ENCODE measurements at regions not wholly inside any gene's neighbourhood (a gene's known extent, or its start where the extent isn't known, plus 50 kb on each side); places are given as distances from the start of the nearest gene placed in this dataset.

DNA sequence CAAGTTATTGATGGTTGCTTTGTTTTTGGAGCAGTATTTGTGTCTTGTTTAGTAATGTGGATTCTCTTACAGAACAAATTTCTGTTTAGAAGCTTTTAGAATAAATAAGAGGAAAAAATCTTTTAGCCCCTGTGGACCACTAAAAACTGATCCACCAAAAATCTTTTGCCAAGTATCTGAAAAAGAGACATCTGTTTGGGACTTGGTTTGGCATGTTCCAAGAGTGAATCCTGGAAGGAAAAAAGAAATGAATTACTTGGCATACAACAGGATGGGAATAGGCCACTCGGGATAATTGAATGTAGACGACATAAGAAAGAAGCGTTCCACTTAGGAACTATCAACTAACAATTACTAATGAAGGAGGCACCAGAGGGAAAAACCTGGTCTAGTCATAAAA, 1350.1 kb upstream of the C9orf72 start (continued):
- TF ChIP-seq, protein P1, sequence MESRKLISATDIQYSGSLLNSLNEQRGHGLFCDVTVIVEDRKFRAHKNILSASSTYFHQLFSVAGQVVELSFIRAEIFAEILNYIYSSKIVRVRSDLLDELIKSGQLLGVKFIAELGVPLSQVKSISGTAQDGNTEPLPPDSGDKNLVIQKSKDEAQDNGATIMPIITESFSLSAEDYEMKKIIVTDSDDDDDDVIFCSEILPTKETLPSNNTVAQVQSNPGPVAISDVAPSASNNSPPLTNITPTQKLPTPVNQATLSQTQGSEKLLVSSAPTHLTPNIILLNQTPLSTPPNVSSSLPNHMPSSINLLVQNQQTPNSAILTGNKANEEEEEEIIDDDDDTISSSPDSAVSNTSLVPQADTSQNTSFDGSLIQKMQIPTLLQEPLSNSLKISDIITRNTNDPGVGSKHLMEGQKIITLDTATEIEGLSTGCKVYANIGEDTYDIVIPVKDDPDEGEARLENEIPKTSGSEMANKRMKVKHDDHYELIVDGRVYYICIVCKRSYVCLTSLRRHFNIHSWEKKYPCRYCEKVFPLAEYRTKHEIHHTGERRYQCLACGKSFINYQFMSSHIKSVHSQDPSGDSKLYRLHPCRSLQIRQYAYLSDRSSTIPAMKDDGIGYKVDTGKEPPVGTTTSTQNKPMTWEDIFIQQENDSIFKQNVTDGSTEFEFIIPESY (IDR thresholded peaks at IDR 0.05; ENCODE audit: extremely low read depth, insufficient replicate concordance, low read length): no peak
- TF ChIP-seq SIN3A (IDR thresholded peaks at IDR 0.05; ENCODE audit: low read depth): no peak
- TF ChIP-seq CEBPB (IDR thresholded peaks at IDR 0.05; ENCODE audit: low read depth): no peak
- no peak for TF ChIP-seq ZNF274 (IDR thresholded peaks at IDR 0.05; ENCODE audit: low read depth, low read length)
- TF ChIP-seq EZH2 (IDR thresholded peaks at IDR 0.05): no peak
- no peak for TF ChIP-seq TCF7L2 (IDR thresholded peaks at IDR 0.05; ENCODE audit: borderline replicate concordance, extremely low read depth, insufficient read depth, insufficient read length)
- no peak for TF ChIP-seq POLR2AphosphoS5 (IDR thresholded peaks at IDR 0.05; ENCODE audit: low read depth, low read length)

DNA sequence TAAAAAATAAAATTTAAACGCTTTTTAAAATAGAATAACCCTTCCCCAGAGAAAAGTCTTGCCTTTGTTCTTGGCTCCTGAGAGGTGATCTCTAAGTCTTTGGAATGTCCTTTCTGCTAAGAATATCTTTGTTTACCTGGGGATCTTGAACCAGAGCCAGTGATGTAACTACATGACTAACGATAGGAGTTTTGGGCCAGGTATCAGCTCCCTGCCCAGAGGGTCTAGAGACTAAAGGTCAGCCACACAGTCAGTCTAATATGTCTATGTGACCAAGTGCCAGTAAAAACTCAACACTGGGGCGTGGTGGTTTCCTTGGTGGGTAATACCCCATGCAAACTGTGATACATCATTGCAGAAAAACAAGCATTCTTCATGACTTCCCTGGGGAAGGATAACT, 1351.9 kb upstream of the C9orf72 start:
- no peaks in the 10 kb centered on the region for H3K9me2 ChIP-seq (ENCODE audit: insufficient read depth)
- no peaks in the 10 kb centered on the region for H3K9me3 ChIP-seq (ENCODE audit: control insufficient read depth in 1 of 2, insufficient read depth in 1 of 2, low read depth in 1 of 2, low read length in 2 of 2)
- H2AFZ ChIP-seq (ENCODE audit: low read depth, low read length, poor library complexity, severe bottlenecking): no peak overlapping the region
- no peaks in the 10 kb centered on the region for H3K27me3 ChIP-seq (ENCODE audit: insufficient read depth, low read length)
- CTCF ChIA-PET: no interaction called here
- no TSS peak for BruUV-seq (replicated peaks)
- no peak overlapping the region for H3K4me3 ChIP-seq (replicated peaks in 1 of 2; ENCODE audit: low read depth in 1 of 2, low read length in 2 of 2)
- no peaks in the 10 kb centered on the region for H3K79me2 ChIP-seq (ENCODE audit: insufficient read depth, low read length)
- H3K9ac ChIP-seq (ENCODE audit: low read length): no peak overlapping the region
- H3K4me1 ChIP-seq (ENCODE audit: control insufficient read depth in 1 of 2, insufficient read depth in 2 of 2, low read length in 2 of 2): no peaks in the 10 kb centered on the region
- POLR2A ChIA-PET: no interaction called here
- ATAC-seq: no peak
- TF ChIP-seq RAD21 (IDR thresholded peaks at IDR 0.05; ENCODE audit: low read depth) (no peak), FOSL1 (IDR thresholded peaks at IDR 0.05; ENCODE audit: low read depth) (no peak), TCF7L2 (IDR thresholded peaks at IDR 0.05; ENCODE audit: borderline replicate concordance, extremely low read depth, insufficient read depth, insufficient read length) (no peak), SP1 (IDR thresholded peaks at IDR 0.05; ENCODE audit: low read depth) (no peak), ELF1 (IDR thresholded peaks at IDR 0.05; ENCODE audit: borderline replicate concordance, low read depth) (no peak), ZNF274 (IDR thresholded peaks at IDR 0.05; ENCODE audit: low read depth, low read length) (no peak), EZH2phosphoT487 (IDR thresholded peaks at IDR 0.05; ENCODE audit: borderline replicate concordance) (no peak)
- TF ChIP-seq, protein P1 (IDR thresholded peaks at IDR 0.05; ENCODE audit: extremely low read depth, insufficient replicate concordance, low read length): no peak
- H3K4me2 ChIP-seq (ENCODE audit: low read length): no peak overlapping the region
- no peaks in the 10 kb centered on the region for H3K36me3 ChIP-seq (ENCODE audit: control insufficient read depth in 1 of 2, insufficient read depth in 2 of 2, low read length in 2 of 2)
- no peak overlapping the region for H3K27ac ChIP-seq (ENCODE audit: low read depth, low read length)
- RAD21 ChIA-PET (ENCODE audit: low non-redundant PET in 1 of 2, low total read pairs in 2 of 2, uncharacterized antibody in 2 of 2, unreplicated experiment in 2 of 2): no interaction called here
- DNase-seq (ENCODE audit: low read depth, low spot score): no peak
- intact Hi-C loops (cut with micrococcal nuclease): no loop called here
- H4K20me1 ChIP-seq (ENCODE audit: insufficient read depth): no peaks in the 10 kb centered on the region
